Fibroblast of peridontal ligament (primary cell): ENCODE measurements at regions not wholly inside any gene's neighbourhood (a gene's known extent, or its start where the extent isn't known, plus 50 kb on each side); places are given as distances from the start of the nearest gene placed in this dataset.

Source experiments
- DNase-seq: peaks from one replicate; pipeline ENCODE4 v3.0.0-alpha.2; 2010; ENCODE audit errors: extremely low read depth

GRCh38 chr11:45473341-45473895 is 187.3 kb upstream of the SYT13 start:
- no peak for DNase-seq

- DNase-seq: no peak
Measured at GRCh38 chr11:45472716-45473317, 186.7 kb upstream of the SYT13 start.

- DNase-seq: no peak
Measured at GRCh38 chr11:45471266-45471665, 185.1 kb upstream of the SYT13 start.

- DNase-seq: no peak
Measured at GRCh38 chr11:45470794-45471167, 184.6 kb upstream of the SYT13 start.

GRCh38 chr11:45470151-45470793 is 184.1 kb upstream of the SYT13 start:
- DNase-seq: peak; percentile 56

- peak; percentile 9 for DNase-seq
Measured at GRCh38 chr11:45468267-45468856, 182.2 kb upstream of the SYT13 start.

GRCh38 chr11:45463541-45463940 is 177.4 kb upstream of the SYT13 start:
- DNase-seq: no peak

GRCh38 chr11:45461514-45461913 is 175.4 kb upstream of the SYT13 start:
- DNase-seq: no peak

- no peak for DNase-seq
Measured at GRCh38 chr11:45459491-45459890, 173.3 kb upstream of the SYT13 start.

GRCh38 chr11:45458269-45458668 is 172.1 kb upstream of the SYT13 start:
- DNase-seq: no peak

GRCh38 chr11:45457649-45458048 is 171.5 kb upstream of the SYT13 start:
- DNase-seq: peak; percentile 62

- no peak for DNase-seq
Measured at GRCh38 chr11:45456686-45457085, 170.5 kb upstream of the SYT13 start.

- peak; percentile 3 for DNase-seq
Measured at GRCh38 chr11:45455536-45455935, 169.4 kb upstream of the SYT13 start.

- no peak for DNase-seq
Measured at GRCh38 chr11:45454917-45455401, 168.8 kb upstream of the SYT13 start.

- no peak for DNase-seq
Measured at GRCh38 chr11:45453721-45454120, 167.6 kb upstream of the SYT13 start.

- no peak for DNase-seq
Measured at GRCh38 chr11:45451766-45452440, 165.8 kb upstream of the SYT13 start.

GRCh38 chr11:45450189-45450588 is 164.0 kb upstream of the SYT13 start:
- DNase-seq: peak; percentile 56

- no peak for DNase-seq
Measured at GRCh38 chr11:45449036-45449601, 163.0 kb upstream of the SYT13 start.

GRCh38 chr11:45448561-45448960 is 162.4 kb upstream of the SYT13 start:
- DNase-seq: no peak

- no peak for DNase-seq
Measured at GRCh38 chr11:45446998-45447397, 160.9 kb upstream of the SYT13 start.

GRCh38 chr11:45446434-45446833 is 160.3 kb upstream of the SYT13 start:
- DNase-seq: no peak

- DNase-seq: no peak
Measured at GRCh38 chr11:45444796-45445195, 158.7 kb upstream of the SYT13 start.
